SU-DHL-6 (cell line): ENCODE measurements at regions not wholly inside any gene's neighbourhood (a gene's known extent, or its start where the extent isn't known, plus 50 kb on each side); places are given as distances from the start of the nearest gene placed in this dataset.

Experiments
- EZH2phosphoT487 ChIP-seq: fragments of 200-600 bp; sonication (generic), shearing (Covaris generic); conservative IDR thresholded peaks from 2 replicates; pipeline ENCODE4 v1.6.1; 2018; ENCODE audit warnings: mild to moderate bottlenecking, antibody characterized with exemption, low read length, moderate library complexity, mixed read lengths
- TF ChIP-seq, protein P1 (sequence below): fragments of 200-600 bp; sonication (generic); IDR thresholded peaks from one replicate; pipeline ENCODE4 v1.5.1; 2017; ENCODE audit warnings: antibody characterized with exemption, mild to moderate bottlenecking, low read length, moderate library complexity; ENCODE audit not compliant: insufficient read depth, poor library complexity, severe bottlenecking

- TF ChIP-seq, protein P1, sequence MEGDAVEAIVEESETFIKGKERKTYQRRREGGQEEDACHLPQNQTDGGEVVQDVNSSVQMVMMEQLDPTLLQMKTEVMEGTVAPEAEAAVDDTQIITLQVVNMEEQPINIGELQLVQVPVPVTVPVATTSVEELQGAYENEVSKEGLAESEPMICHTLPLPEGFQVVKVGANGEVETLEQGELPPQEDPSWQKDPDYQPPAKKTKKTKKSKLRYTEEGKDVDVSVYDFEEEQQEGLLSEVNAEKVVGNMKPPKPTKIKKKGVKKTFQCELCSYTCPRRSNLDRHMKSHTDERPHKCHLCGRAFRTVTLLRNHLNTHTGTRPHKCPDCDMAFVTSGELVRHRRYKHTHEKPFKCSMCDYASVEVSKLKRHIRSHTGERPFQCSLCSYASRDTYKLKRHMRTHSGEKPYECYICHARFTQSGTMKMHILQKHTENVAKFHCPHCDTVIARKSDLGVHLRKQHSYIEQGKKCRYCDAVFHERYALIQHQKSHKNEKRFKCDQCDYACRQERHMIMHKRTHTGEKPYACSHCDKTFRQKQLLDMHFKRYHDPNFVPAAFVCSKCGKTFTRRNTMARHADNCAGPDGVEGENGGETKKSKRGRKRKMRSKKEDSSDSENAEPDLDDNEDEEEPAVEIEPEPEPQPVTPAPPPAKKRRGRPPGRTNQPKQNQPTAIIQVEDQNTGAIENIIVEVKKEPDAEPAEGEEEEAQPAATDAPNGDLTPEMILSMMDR = no peak
- no peak for TF ChIP-seq EZH2phosphoT487
Measured at GRCh38 chr13:105959876-105960275, 575.6 kb downstream of the EFNB2 start.
